NCI-H345 treated with DMSO at 0.1 percent for 48 hours (cell line): ENCODE measurements at regions not wholly inside any gene's neighbourhood (a gene's known extent, or its start where the extent isn't known, plus 50 kb on each side); places are given as distances from the start of the nearest gene placed in this dataset.

Experiments
- DNase-seq: peaks from one replicate; lab custom pipeline; 2025; ENCODE audit not compliant: unreplicated experiment; lab: John Stamatoyannopoulos, UW

- DNase-seq: no peak
Measured at GRCh38 chr16:74183601-74184360, 112.8 kb upstream of the PSMD7 start.

- DNase-seq: no peak
Measured at GRCh38 chr16:74169687-74170376, 126.8 kb upstream of the PSMD7 start.

- DNase-seq: no peak
Measured at GRCh38 chr16:74169066-74169465, 127.5 kb upstream of the PSMD7 start.

GRCh38 chr16:74168445-74168844, 128.2 kb upstream of the PSMD7 start:
- DNase-seq: no peak

GRCh38 chr16:74166456-74166855, 130.2 kb upstream of the PSMD7 start:
- no peak for DNase-seq

GRCh38 chr16:74165566-74166080, 131.0 kb upstream of the PSMD7 start:
- DNase-seq: no peak

- no peak for DNase-seq
Measured at GRCh38 chr16:74160759-74161158, 135.9 kb upstream of the PSMD7 start.

- no peak for DNase-seq
Measured at GRCh38 chr16:74153773-74154172, 142.8 kb upstream of the PSMD7 start.

- no peak for DNase-seq
Measured at GRCh38 chr16:74146643-74147042, 150.0 kb upstream of the PSMD7 start.

GRCh38 chr16:74143171-74143570, 153.4 kb upstream of the PSMD7 start:
- DNase-seq: no peak

- DNase-seq: no peak
Measured at GRCh38 chr16:74141015-74141414, 155.6 kb upstream of the PSMD7 start.

GRCh38 chr16:74140557-74140956, 156.1 kb upstream of the PSMD7 start:
- DNase-seq: no peak

GRCh38 chr16:74123826-74124225, 172.8 kb upstream of the PSMD7 start:
- no peak for DNase-seq

GRCh38 chr16:74123195-74123594, 173.4 kb upstream of the PSMD7 start:
- DNase-seq: no peak

- no peak for DNase-seq
Measured at GRCh38 chr16:74117798-74118197, 178.8 kb upstream of the PSMD7 start.

GRCh38 chr16:74113545-74113944, 183.1 kb upstream of the PSMD7 start:
- DNase-seq: no peak

GRCh38 chr16:74111456-74111982, 185.1 kb upstream of the PSMD7 start:
- DNase-seq: no peak

- no peak for DNase-seq
Measured at GRCh38 chr16:74107795-74108610, 188.6 kb upstream of the PSMD7 start.

- no peak for DNase-seq
Measured at GRCh38 chr16:74104022-74104421, 192.6 kb upstream of the PSMD7 start.

- DNase-seq: no peak
Measured at GRCh38 chr16:74101379-74102137, 195.1 kb upstream of the PSMD7 start.
